ENCODE measurements at regions not wholly inside any gene's neighbourhood (a gene's known extent, or its start where the extent isn't known, plus 50 kb on each side); places are given as distances from the start of the nearest gene placed in this dataset.
"Not testable (repeated sequence)": the region's sequence is repeated elsewhere in the genome, so short reads cannot be mapped to it uniquely, and the experiment has no call there.

- DNase-seq: no peak
Measured at GRCh38 chr16:72590151-72590937, 418.4 kb upstream of the PMFBP1 start.

- DNase-seq: no peak
Measured at GRCh38 chr16:72588551-72588950, 416.6 kb upstream of the PMFBP1 start.

GRCh38 chr16:72578061-72578460, 406.1 kb upstream of the PMFBP1 start:
- not testable (repeated sequence) for DNase-seq

GRCh38 chr16:72576189-72576588, 404.2 kb upstream of the PMFBP1 start:
- no peak for DNase-seq

- no peak for DNase-seq
Measured at GRCh38 chr16:72569677-72570076, 397.7 kb upstream of the PMFBP1 start.

GRCh38 chr16:72568502-72568901, 396.5 kb upstream of the PMFBP1 start:
- no peak for DNase-seq

- DNase-seq: no peak
Measured at GRCh38 chr16:72566174-72566573, 394.2 kb upstream of the PMFBP1 start.

GRCh38 chr16:72565106-72565505, 393.2 kb upstream of the PMFBP1 start:
- no peak for DNase-seq

GRCh38 chr16:72560617-72561016, 388.7 kb upstream of the PMFBP1 start:
- DNase-seq: peak; percentile 45

- DNase-seq: no peak
Measured at GRCh38 chr16:72558501-72558900, 386.5 kb upstream of the PMFBP1 start.

GRCh38 chr16:72554935-72555334, 383.0 kb upstream of the PMFBP1 start:
- no peak for DNase-seq

- DNase-seq: no peak
Measured at GRCh38 chr16:72552654-72553053, 380.7 kb upstream of the PMFBP1 start.

GRCh38 chr16:72551649-72552048, 379.7 kb upstream of the PMFBP1 start:
- no peak for DNase-seq

- DNase-seq: no peak
Measured at GRCh38 chr16:72549878-72550277, 377.9 kb upstream of the PMFBP1 start.

- DNase-seq: no peak
Measured at GRCh38 chr16:72542102-72542501, 370.1 kb upstream of the PMFBP1 start.

GRCh38 chr16:72537664-72538063, 365.7 kb upstream of the PMFBP1 start:
- no peak for DNase-seq

- DNase-seq: no peak
Measured at GRCh38 chr16:72536723-72537435, 364.9 kb upstream of the PMFBP1 start.

- DNase-seq: no peak
Measured at GRCh38 chr16:72532906-72533410, 361.0 kb upstream of the PMFBP1 start.

GRCh38 chr16:72530434-72530833, 358.5 kb upstream of the PMFBP1 start:
- DNase-seq: no peak

- DNase-seq: no peak
Measured at GRCh38 chr16:72523087-72523486, 351.1 kb upstream of the PMFBP1 start.

GRCh38 chr16:72517154-72517553, 345.2 kb upstream of the PMFBP1 start:
- DNase-seq: no peak

- no peak for DNase-seq
Measured at GRCh38 chr16:72511171-72511570, 339.2 kb upstream of the PMFBP1 start.

GRCh38 chr16:72508191-72508590, 336.2 kb upstream of the PMFBP1 start:
- no peak for DNase-seq

GRCh38 chr16:72502594-72503005, 330.6 kb upstream of the PMFBP1 start:
- DNase-seq: no peak

All from NCI-H345 (cell line).